ENCODE measurements at regions not wholly inside any gene's neighbourhood (a gene's known extent, or its start where the extent isn't known, plus 50 kb on each side); places are given as distances from the start of the nearest gene placed in this dataset.

- POLR2A ChIA-PET (ENCODE audit: low non-redundant PET) = no interaction called here
- no peak for DNase-seq (ENCODE audit: low spot score)
Measured at GRCh38 chr5:56356121-56356835, 123.1 kb upstream of the ANKRD55 start.

GRCh38 chr5:56354836-56355235 lies 121.7 kb upstream of the ANKRD55 start:
- H3K9me3 ChIP-seq (ENCODE audit: low read depth, low read length, poor library complexity, severe bottlenecking) = no peaks in the 10 kb centered on the region
- no peaks in the 10 kb centered on the region for H3K36me3 ChIP-seq (ENCODE audit: insufficient read depth, low read length, poor library complexity, severe bottlenecking)
- H3K4me1 ChIP-seq (ENCODE audit: insufficient read depth, low read length, poor library complexity, severe bottlenecking) = no peaks in the 10 kb centered on the region
- H3K4me3 ChIP-seq (ENCODE audit: low read depth, low read length, poor library complexity, severe bottlenecking) = no peak overlapping the region
- no peaks in the 10 kb centered on the region for H3K27me3 ChIP-seq (replicated peaks; ENCODE audit: insufficient read depth, low read depth, low read length, poor library complexity)
- intact Hi-C loops (cut with micrococcal nuclease; ENCODE audit: unreplicated experiment) = no loop called here
- ChIA-PET CTCF (no interaction called here), POLR2A (ENCODE audit: low non-redundant PET) (no interaction called here)
- TF ChIP-seq, protein P1, sequence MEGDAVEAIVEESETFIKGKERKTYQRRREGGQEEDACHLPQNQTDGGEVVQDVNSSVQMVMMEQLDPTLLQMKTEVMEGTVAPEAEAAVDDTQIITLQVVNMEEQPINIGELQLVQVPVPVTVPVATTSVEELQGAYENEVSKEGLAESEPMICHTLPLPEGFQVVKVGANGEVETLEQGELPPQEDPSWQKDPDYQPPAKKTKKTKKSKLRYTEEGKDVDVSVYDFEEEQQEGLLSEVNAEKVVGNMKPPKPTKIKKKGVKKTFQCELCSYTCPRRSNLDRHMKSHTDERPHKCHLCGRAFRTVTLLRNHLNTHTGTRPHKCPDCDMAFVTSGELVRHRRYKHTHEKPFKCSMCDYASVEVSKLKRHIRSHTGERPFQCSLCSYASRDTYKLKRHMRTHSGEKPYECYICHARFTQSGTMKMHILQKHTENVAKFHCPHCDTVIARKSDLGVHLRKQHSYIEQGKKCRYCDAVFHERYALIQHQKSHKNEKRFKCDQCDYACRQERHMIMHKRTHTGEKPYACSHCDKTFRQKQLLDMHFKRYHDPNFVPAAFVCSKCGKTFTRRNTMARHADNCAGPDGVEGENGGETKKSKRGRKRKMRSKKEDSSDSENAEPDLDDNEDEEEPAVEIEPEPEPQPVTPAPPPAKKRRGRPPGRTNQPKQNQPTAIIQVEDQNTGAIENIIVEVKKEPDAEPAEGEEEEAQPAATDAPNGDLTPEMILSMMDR (conservative IDR thresholded peaks at IDR 0.05; ENCODE audit: low read depth, low read length) = no peak
- TF ChIP-seq EZH2 (IDR thresholded peaks at IDR 0.05; ENCODE audit: borderline replicate concordance, low read depth, low read length, poor library complexity, severe bottlenecking) = no peak
- no peak overlapping the region for H3K27ac ChIP-seq (ENCODE audit: low read depth, low read length, poor library complexity, severe bottlenecking)
- no TSS peak for BruUV-seq (replicated peaks)
- DNase-seq (ENCODE audit: low spot score) = no peak

More at GRCh38 chr5:56356121-56356835, 123.1 kb upstream of the ANKRD55 start:
- no peaks in the 10 kb centered on the region for H3K4me1 ChIP-seq (ENCODE audit: insufficient read depth, low read length, poor library complexity, severe bottlenecking)
- no peaks in the 10 kb centered on the region for H3K27me3 ChIP-seq (replicated peaks; ENCODE audit: insufficient read depth, low read depth, low read length, poor library complexity)
- TF ChIP-seq EZH2 (IDR thresholded peaks at IDR 0.05; ENCODE audit: borderline replicate concordance, low read depth, low read length, poor library complexity, severe bottlenecking) = no peak
- TF ChIP-seq, protein P1 (conservative IDR thresholded peaks at IDR 0.05; ENCODE audit: low read depth, low read length) = no peak
- H3K4me3 ChIP-seq (ENCODE audit: low read depth, low read length, poor library complexity, severe bottlenecking) = no peak overlapping the region
- no TSS peak for BruUV-seq (replicated peaks)
- CTCF ChIA-PET = no interaction called here
- no peaks in the 10 kb centered on the region for H3K36me3 ChIP-seq (ENCODE audit: insufficient read depth, low read length, poor library complexity, severe bottlenecking)
- no peaks in the 10 kb centered on the region for H3K9me3 ChIP-seq (ENCODE audit: low read depth, low read length, poor library complexity, severe bottlenecking)
- H3K27ac ChIP-seq (ENCODE audit: low read depth, low read length, poor library complexity, severe bottlenecking) = no peak overlapping the region
- intact Hi-C loops (cut with micrococcal nuclease; ENCODE audit: unreplicated experiment) = no loop called here

GRCh38 chr5:56352808-56353590 lies 119.9 kb upstream of the ANKRD55 start:
- H3K4me1 ChIP-seq (ENCODE audit: insufficient read depth, low read length, poor library complexity, severe bottlenecking) = no peaks in the 10 kb centered on the region
- POLR2A ChIA-PET (ENCODE audit: low non-redundant PET) = no interaction called here
- intact Hi-C loops (cut with micrococcal nuclease; ENCODE audit: unreplicated experiment) = no loop called here

More at GRCh38 chr5:56352808-56353590, 119.9 kb upstream of the ANKRD55 start:
- no peak for DNase-seq (ENCODE audit: low spot score)
- H3K27ac ChIP-seq (ENCODE audit: low read depth, low read length, poor library complexity, severe bottlenecking) = no peak overlapping the region
- no TSS peak for BruUV-seq (replicated peaks)
- H3K4me3 ChIP-seq (ENCODE audit: low read depth, low read length, poor library complexity, severe bottlenecking) = no peak overlapping the region
- TF ChIP-seq, protein P1 (conservative IDR thresholded peaks at IDR 0.05; ENCODE audit: low read depth, low read length) = no peak
- no peak for TF ChIP-seq EZH2 (IDR thresholded peaks at IDR 0.05; ENCODE audit: borderline replicate concordance, low read depth, low read length, poor library complexity, severe bottlenecking)
- no peaks in the 10 kb centered on the region for H3K27me3 ChIP-seq (replicated peaks; ENCODE audit: insufficient read depth, low read depth, low read length, poor library complexity)
- H3K9me3 ChIP-seq (ENCODE audit: low read depth, low read length, poor library complexity, severe bottlenecking) = no peaks in the 10 kb centered on the region
- CTCF ChIA-PET = no interaction called here
- no peaks in the 10 kb centered on the region for H3K36me3 ChIP-seq (ENCODE audit: insufficient read depth, low read length, poor library complexity, severe bottlenecking)
